Bronchial epithelial cell (primary cell): ENCODE measurements at regions not wholly inside any gene's neighbourhood (a gene's known extent, or its start where the extent isn't known, plus 50 kb on each side); places are given as distances from the start of the nearest gene placed in this dataset.

Source experiments
- DNase-seq: peaks from one replicate; pipeline ENCODE4 v3.0.0-alpha.2; 2010; ENCODE audit warnings: low read depth
- FAIRE-seq: peaks from 2 replicates; lab custom pipeline; 2011; peaks lifted over from hg19 to GRCh38; lab: Jason Lieb, UNC
- H3K27me3 ChIP-seq: 2 replicates; pipeline ENCODE4 v1.5.1; 2011; ENCODE audit warnings: low read length; ENCODE audit not compliant: control insufficient read depth, insufficient read depth
- H3K36me3 ChIP-seq: 2 replicates; pipeline ENCODE4 v1.5.1; 2011; ENCODE audit warnings: low read length; ENCODE audit not compliant: control insufficient read depth, insufficient read depth
- H3K4me3 ChIP-seq: 2 replicates; pipeline ENCODE4 v1.5.1; 2011; ENCODE audit warnings: mild to moderate bottlenecking, low read depth, low read length, control low read depth
- CTCF ChIP-seq: IDR thresholded peaks from 2 replicates; pipeline ENCODE4 v1.5.1; 2011; ENCODE audit warnings: mild to moderate bottlenecking, moderate library complexity, low read length, control low read depth, inconsistent platforms; ENCODE audit not compliant: insufficient read depth, severe bottlenecking

GRCh38 chr16:79994418-79994817 is 393.9 kb upstream of the MAF start:
- no peak for TF ChIP-seq CTCF
- no peak overlapping the region for H3K4me3 ChIP-seq
- no peaks in the 10 kb centered on the region for H3K36me3 ChIP-seq
- no peaks in the 10 kb centered on the region for H3K27me3 ChIP-seq
- no peak for FAIRE-seq
- no peak for DNase-seq

DNA sequence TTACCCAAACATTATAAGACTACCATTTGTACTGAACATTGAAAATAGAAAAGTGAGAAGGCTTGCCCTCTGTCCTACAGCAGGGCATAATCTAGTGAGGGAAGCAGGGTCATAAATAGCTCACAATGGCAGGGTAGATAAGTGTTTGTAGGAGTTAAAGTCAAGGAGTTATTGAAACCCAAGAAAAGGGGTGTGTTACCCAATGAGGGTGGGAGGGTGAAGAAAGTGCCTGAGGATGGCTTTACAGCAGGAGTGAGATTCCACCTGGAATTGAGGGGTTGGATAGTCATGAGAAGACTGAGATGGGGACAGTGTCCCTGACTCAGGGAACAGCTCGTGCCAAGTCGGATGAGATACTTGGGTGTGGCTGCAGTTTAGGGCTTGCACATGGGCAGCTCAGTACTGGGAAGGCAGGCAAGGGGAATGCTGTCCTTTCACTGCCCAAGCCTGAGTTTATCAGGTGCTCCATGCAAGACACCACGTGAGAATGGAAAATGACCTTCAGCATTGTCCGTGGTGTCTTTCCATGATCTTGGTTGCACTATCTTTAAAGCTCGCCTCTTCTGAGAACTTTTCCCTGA is 393.2 kb upstream of the MAF start:
- Histone ChIP-seq H3K27me3 (no peaks in the 10 kb centered on the region), H3K36me3 (no peaks in the 10 kb centered on the region), H3K4me3 (no peak overlapping the region)
- TF ChIP-seq CTCF = no peak
- DNase-seq (no peak), FAIRE-seq (no peak)

DNA sequence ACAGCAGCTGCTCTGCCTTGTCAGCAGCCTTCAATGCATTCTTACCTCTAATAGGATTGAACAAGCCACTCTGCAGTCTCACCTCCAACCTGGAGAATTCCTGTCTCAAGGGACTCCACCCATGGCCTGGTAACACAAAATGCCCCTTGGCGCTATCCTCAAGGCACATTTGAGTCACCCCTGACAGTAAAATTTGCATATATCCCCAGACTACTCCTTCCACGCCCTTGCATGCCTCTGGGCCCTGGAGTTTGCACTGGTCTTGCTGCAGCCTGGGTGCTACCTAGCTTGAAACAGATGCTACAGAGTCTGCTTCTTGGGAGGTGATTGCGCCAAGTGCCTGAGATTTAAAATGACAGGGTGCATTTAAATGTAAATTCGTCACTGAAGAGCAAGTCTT is 391.4 kb upstream of the MAF start:
- Histone ChIP-seq H3K4me3 (no peak overlapping the region), H3K27me3 (no peaks in the 10 kb centered on the region), H3K36me3 (no peaks in the 10 kb centered on the region)
- DNase-seq (no peak), FAIRE-seq (no peak)
- no peak for TF ChIP-seq CTCF

DNA sequence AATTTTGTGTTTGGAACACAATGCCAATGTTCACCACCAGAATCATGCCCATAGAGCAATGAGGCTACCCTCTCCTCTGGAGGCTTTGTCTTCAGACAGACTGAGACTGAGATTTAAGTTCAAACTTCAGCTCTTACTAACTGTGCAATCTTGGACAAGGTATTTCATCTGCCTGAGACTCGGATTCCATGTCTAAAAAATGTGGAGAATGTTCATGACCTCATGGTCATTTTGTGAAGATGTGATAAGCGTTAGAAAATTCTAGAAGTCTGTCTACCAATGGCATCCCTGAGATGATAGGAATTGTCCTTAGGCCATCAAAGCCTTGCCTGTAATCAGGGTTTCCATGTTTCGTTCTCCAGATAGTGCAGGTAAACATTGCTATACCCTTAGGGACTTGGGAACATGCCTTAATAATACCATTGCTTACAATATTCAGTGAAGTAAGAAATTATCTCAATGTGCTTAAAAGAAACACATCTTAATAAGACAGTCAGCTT is 388.2 kb upstream of the MAF start:
- FAIRE-seq (no peak), DNase-seq (no peak)
- H3K36me3 ChIP-seq = no peaks in the 10 kb centered on the region
- TF ChIP-seq CTCF = no peak
- no peak overlapping the region for H3K4me3 ChIP-seq
- H3K27me3 ChIP-seq = no peaks in the 10 kb centered on the region

DNA sequence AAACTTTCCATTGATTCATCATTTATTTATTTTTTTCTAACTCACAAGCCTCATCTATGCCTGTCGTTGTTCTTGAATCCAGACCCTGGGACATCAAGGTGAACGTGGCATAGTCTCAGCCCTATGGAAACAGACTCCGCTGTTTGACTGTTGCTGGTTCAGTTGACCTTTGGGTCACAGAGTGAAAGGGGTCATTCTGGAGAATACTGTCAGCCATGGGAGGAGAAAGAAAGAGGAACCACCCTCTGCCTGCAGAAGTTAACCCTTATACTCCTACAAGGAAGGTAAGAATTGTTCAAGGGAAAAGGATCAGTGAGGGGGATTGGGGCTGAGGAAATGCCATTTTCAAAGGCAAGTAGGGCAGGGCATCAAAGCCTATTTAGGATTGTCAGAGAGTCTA is 387.6 kb upstream of the MAF start:
- H3K27me3 ChIP-seq = no peaks in the 10 kb centered on the region
- no peak for FAIRE-seq

More for the DNA sequence above, 387.6 kb upstream of the MAF start:
- no peak for DNase-seq
- TF ChIP-seq CTCF = no peak
- Histone ChIP-seq H3K36me3 (no peaks in the 10 kb centered on the region), H3K4me3 (no peak overlapping the region)
